Gastrocnemius medialis (tissue), 4 donors: ENCODE measurements at regions not wholly inside any gene's neighbourhood (a gene's known extent, or its start where the extent isn't known, plus 50 kb on each side); places are given as distances from the start of the nearest gene placed in this dataset.

Source experiments
- CTCF ChIP-seq, 5 experiments: fragments of 450-650 bp in 3 of 5; fragments of 200-600 bp in 2 of 5; sonication (generic) in 2 of 5; IDR thresholded peaks in 4 of 5; conservative IDR thresholded peaks in 1 of 5; 1 replicate in 4 of 5; 2 replicates in 1 of 5; pipeline ENCODE4 v1.5.1; 2016 to 2019; ENCODE audit warnings: antibody characterized with exemption in 5 of 5, mild to moderate bottlenecking in 3 of 5, moderate library complexity in 3 of 5
- POLR2A ChIP-seq, 2 donors: fragments of 450-650 bp; IDR thresholded peaks; one replicate each; pipeline ENCODE4 v1.6.1; 2017; ENCODE audit warnings: antibody characterized with exemption in 2 of 2, mild to moderate bottlenecking in 2 of 2, moderate library complexity in 2 of 2

DNA sequence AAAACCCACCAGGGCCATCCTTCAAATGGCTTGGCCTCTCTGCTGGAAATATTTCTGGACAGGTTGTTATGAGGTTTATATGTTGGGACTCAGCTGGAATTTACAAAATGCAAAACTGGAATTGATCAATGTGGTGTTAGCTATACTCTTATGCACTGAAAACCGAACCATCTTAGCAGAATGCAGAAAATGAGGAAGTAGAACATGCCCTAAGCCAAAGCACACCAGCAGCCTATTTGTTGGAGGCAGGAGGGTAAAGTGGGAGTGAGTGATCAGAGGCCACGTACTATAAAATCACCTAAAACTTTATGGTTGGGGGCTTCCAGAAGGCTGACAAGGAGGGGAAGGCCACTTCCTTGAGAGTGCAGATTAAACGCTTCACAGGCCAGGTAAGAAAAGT lies 63.6 kb upstream of the C5orf63 start:
- TF ChIP-seq CTCF (IDR thresholded peaks at IDR 0.05 in 4 of 5, conservative IDR thresholded peaks at IDR 0.05 in 1 of 5) (no peak), POLR2A (IDR thresholded peaks at IDR 0.05) (no peak)
